ENCODE measurements at regions not wholly inside any gene's neighbourhood (a gene's known extent, or its start where the extent isn't known, plus 50 kb on each side); places are given as distances from the start of the nearest gene placed in this dataset.

- Histone ChIP-seq H2AFZ (ENCODE audit: low read length) (no peak overlapping the region), H3K79me2 (ENCODE audit: low read length) (no peaks in the 10 kb centered on the region), H3K36me3 (ENCODE audit: insufficient read depth, low read length) (no peaks in the 10 kb centered on the region), H3K4me2 (ENCODE audit: low read depth, low read length, poor library complexity, severe bottlenecking) (no peak overlapping the region), H3K27ac (ENCODE audit: low read length) (no peak overlapping the region), H4K20me1 (ENCODE audit: insufficient read depth, low read depth, low read length) (no peaks in the 10 kb centered on the region), H3K9me3 (ENCODE audit: low read length) (no peaks in the 10 kb centered on the region), H3K9ac (ENCODE audit: low read length) (no peak overlapping the region), H3K4me1 (ENCODE audit: low read length) (peaks cover 3% of the 10 kb centered on the region), H3K27me3 (ENCODE audit: low read length) (no peaks in the 10 kb centered on the region), H3K9me2 (replicated peaks; ENCODE audit: insufficient read depth, low read length) (no peaks in the 10 kb centered on the region), H3K4me3 (ENCODE audit: low read length) (no peak overlapping the region)
- no peak for DNase-seq
Measured at GRCh38 chr1:119316870-119317416, 51.6 kb upstream of the HAO2 start.

DNA sequence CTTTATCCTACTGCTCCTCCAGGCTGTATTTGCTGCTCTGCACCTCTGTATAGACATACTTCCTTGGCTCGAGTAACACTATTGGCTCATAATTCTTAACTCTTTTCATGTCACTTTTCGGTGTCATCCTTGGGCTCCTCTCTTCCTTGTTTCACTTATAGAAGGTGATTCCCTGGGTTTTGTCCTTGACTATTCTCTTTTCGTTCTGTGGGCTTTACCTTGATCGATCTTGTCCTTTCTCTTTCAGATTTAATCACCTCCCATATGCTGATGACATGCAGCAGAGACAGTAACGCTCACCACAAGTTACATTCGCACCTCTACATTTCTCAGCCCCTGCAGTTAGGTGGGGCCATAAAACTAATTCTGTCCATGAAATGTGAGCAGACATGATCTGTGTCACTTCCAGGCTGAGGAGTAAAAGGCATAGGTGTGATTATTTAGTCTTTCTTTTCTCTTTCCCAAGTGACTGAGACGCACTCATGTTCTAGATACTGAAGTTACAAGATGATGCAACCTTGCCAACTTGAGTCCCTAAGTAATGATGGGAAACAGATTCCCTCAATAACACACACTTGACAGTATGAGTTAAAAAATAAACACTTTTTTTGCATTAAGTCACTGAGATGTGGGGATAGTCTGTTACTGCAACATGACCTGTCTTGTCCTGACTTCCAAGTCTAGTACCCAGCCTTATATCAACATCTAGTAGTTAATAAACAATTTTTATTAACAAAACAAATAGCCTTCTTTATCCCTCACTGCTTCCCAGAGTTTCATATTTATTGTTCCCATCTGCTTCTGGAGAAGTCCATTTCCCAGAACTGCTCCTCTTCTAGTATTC, 49.9 kb upstream of the HAO2 start:
- no peak overlapping the region for H3K27ac ChIP-seq (ENCODE audit: low read length)
- H3K36me3 ChIP-seq (ENCODE audit: insufficient read depth, low read length) = no peaks in the 10 kb centered on the region
- H3K9ac ChIP-seq (ENCODE audit: low read length) = no peak overlapping the region
- no peaks in the 10 kb centered on the region for H3K9me2 ChIP-seq (replicated peaks; ENCODE audit: insufficient read depth, low read length)
- no peak overlapping the region for H3K4me2 ChIP-seq (ENCODE audit: low read depth, low read length, poor library complexity, severe bottlenecking)
- no peak overlapping the region for H2AFZ ChIP-seq (ENCODE audit: low read length)
- DNase-seq = no peak
- H3K4me3 ChIP-seq (ENCODE audit: low read length) = no peak overlapping the region
- H4K20me1 ChIP-seq (ENCODE audit: insufficient read depth, low read depth, low read length) = no peaks in the 10 kb centered on the region
- H3K79me2 ChIP-seq (ENCODE audit: low read length) = no peaks in the 10 kb centered on the region
- peaks cover 7% of the 10 kb centered on the region for H3K4me1 ChIP-seq (ENCODE audit: low read length)
- H3K9me3 ChIP-seq (ENCODE audit: low read length) = no peaks in the 10 kb centered on the region
- H3K27me3 ChIP-seq (ENCODE audit: low read length) = no peaks in the 10 kb centered on the region

Measured in Karpas-422 (cell line).